HG03060 (cell line): ENCODE measurements at regions not wholly inside any gene's neighbourhood (a gene's known extent, or its start where the extent isn't known, plus 50 kb on each side); places are given as distances from the start of the nearest gene placed in this dataset.

Source experiments
- ATAC-seq: cut with Tn5 transposase; IDR thresholded peaks from one replicate; pipeline ENCODE4 v1.9.1; 2021; ENCODE audit warnings: low read depth, moderate number of reproducible peaks; ENCODE audit not compliant: unreplicated experiment

- ATAC-seq: no peak
These were observed 332.7 kb downstream of the EDEM1 start for GRCh38 chr3:5520237-5520636.

GRCh38 chr3:5523125-5523524 lies 335.6 kb downstream of the EDEM1 start:
- ATAC-seq: no peak

- no peak for ATAC-seq
These were observed 343.5 kb downstream of the EDEM1 start for GRCh38 chr3:5531039-5531438.

GRCh38 chr3:5531741-5532290 lies 344.3 kb downstream of the EDEM1 start:
- ATAC-seq: no peak

- ATAC-seq: no peak
These were observed 353.0 kb downstream of the EDEM1 start for GRCh38 chr3:5540532-5540931.

GRCh38 chr3:5542472-5542871 lies 355.0 kb downstream of the EDEM1 start:
- no peak for ATAC-seq

GRCh38 chr3:5543047-5543446 lies 355.5 kb downstream of the EDEM1 start:
- ATAC-seq: no peak

GRCh38 chr3:5545719-5546118 lies 358.2 kb downstream of the EDEM1 start:
- no peak for ATAC-seq

GRCh38 chr3:5553203-5553602 lies 365.7 kb downstream of the EDEM1 start:
- no peak for ATAC-seq

GRCh38 chr3:5554245-5554747 lies 366.8 kb downstream of the EDEM1 start:
- ATAC-seq: no peak

- ATAC-seq: no peak
These were observed 372.7 kb downstream of the EDEM1 start for GRCh38 chr3:5560199-5560598.

GRCh38 chr3:5563537-5564277 lies 376.2 kb downstream of the EDEM1 start:
- ATAC-seq: no peak

- ATAC-seq: no peak
These were observed 376.8 kb downstream of the EDEM1 start for GRCh38 chr3:5564278-5564666.

GRCh38 chr3:5565026-5565425 lies 377.5 kb downstream of the EDEM1 start:
- no peak for ATAC-seq

GRCh38 chr3:5567113-5567512 lies 379.6 kb downstream of the EDEM1 start:
- no peak for ATAC-seq

GRCh38 chr3:5568451-5568850 lies 380.9 kb downstream of the EDEM1 start:
- ATAC-seq: no peak

- ATAC-seq: no peak
These were observed 381.6 kb downstream of the EDEM1 start for GRCh38 chr3:5569152-5569551.

- ATAC-seq: no peak
These were observed 384.7 kb downstream of the EDEM1 start for GRCh38 chr3:5572168-5572567.

- no peak for ATAC-seq
These were observed 388.9 kb downstream of the EDEM1 start for GRCh38 chr3:5576277-5577011.

- no peak for ATAC-seq
These were observed 391.7 kb downstream of the EDEM1 start for GRCh38 chr3:5579139-5579602.

GRCh38 chr3:5579946-5580345 lies 392.4 kb downstream of the EDEM1 start:
- ATAC-seq: no peak
